ACC112 (cell line): ENCODE measurements at regions not wholly inside any gene's neighbourhood (a gene's known extent, or its start where the extent isn't known, plus 50 kb on each side); places are given as distances from the start of the nearest gene placed in this dataset.
"Not testable (repeated sequence)": the region's sequence is repeated elsewhere in the genome, so short reads cannot be mapped to it uniquely, and the experiment has no call there.

Source experiments
- H2AFZ ChIP-seq: fragments of 200-600 bp; sonication (generic); one replicate; pipeline ENCODE4 v1.6.0; 2017; ENCODE audit warnings: antibody characterized with exemption, low read length; ENCODE audit not compliant: unreplicated experiment
- H3K27ac ChIP-seq: fragments of 200-600 bp; sonication (generic); 2 replicates; pipeline ENCODE4 v1.5.1; 2014; ENCODE audit warnings: low read depth, mild to moderate bottlenecking, antibody characterized with exemption, low read length, moderate library complexity
- H3K27me3 ChIP-seq: fragments of 200-600 bp; sonication (generic); 2 replicates; pipeline ENCODE4 v1.6.1; 2014; ENCODE audit warnings: mild to moderate bottlenecking, antibody characterized with exemption, low read length, moderate library complexity, mixed read lengths; ENCODE audit not compliant: insufficient read depth
- H3K36me3 ChIP-seq: fragments of 200-600 bp; sonication (generic); 2 replicates; pipeline ENCODE4 v1.6.1; 2016; ENCODE audit warnings: mild to moderate bottlenecking, antibody characterized with exemption, low read length, moderate library complexity, mixed read lengths; ENCODE audit not compliant: insufficient read depth
- H3K4me1 ChIP-seq: fragments of 200-600 bp; sonication (generic); one replicate; pipeline ENCODE4 v1.6.1; 2016; ENCODE audit warnings: low read length, mixed read lengths; ENCODE audit not compliant: insufficient read depth, unreplicated experiment, control insufficient read depth
- H3K4me3 ChIP-seq: fragments of 200-600 bp; sonication (generic); 2 replicates; pipeline ENCODE4 v1.5.1; 2014; ENCODE audit warnings: mild to moderate bottlenecking, low read depth, low read length
- H3K79me2 ChIP-seq: fragments of 200-600 bp; sonication (generic); one replicate; pipeline ENCODE4 v1.6.0; 2016; ENCODE audit warnings: low read length; ENCODE audit not compliant: control insufficient read depth, unreplicated experiment, insufficient read depth

- no peak overlapping the region for H3K27ac ChIP-seq
- H3K36me3 ChIP-seq = no peaks in the 10 kb centered on the region
- H3K79me2 ChIP-seq = no peaks in the 10 kb centered on the region
- peak overlapping the region; percentile 64 for H2AFZ ChIP-seq
- peak overlapping the region; percentile 53 for H3K4me3 ChIP-seq
- no peaks in the 10 kb centered on the region for H3K27me3 ChIP-seq
- peaks cover 11% of the 10 kb centered on the region for H3K4me1 ChIP-seq
These were observed 903.8 kb downstream of the STIM2 start for GRCh38 chr4:27764526-27764837.

DNA sequence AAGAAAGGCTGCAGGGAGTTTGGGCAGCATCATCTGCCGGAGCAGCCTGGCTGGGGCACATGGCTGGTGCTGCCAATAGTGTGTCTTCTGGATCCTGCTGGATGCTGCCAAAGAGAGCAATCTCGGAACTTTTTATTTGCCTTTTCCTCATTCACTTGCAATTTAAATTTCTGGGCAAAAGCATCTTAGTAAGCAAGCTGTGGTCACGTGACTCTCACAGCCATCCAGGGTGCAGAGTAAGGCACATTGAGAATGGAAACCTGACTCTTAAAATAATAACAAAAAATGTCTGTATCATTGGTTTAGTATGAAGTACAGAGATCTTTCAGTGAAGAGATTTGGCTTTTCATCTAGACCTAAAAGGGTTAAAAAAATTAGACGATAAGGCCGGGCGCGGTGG, 910.3 kb downstream of the STIM2 start:
- H3K4me3 ChIP-seq = peak overlapping the region; percentile 61
- H3K27me3 ChIP-seq = no peaks in the 10 kb centered on the region
- H2AFZ ChIP-seq = peak overlapping the region; percentile 50

DNA sequence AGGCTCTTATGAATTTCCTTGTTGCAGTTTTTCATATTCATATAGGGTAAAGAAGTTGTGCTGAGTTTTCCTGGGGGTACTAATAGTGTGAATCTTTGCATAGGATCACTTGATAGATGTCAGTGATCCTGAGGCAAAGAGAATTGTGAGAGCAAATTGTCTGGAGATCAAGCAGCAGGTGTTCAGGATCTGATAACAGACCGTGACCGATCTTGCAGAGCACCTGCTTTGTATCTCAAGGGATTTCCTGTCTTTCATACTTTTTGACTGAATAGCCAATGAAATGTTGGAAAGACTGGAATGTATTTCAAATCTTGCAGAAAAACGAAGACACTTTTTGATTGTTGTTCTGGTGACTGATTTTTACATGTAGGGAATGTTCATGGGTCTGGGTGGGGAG, 914.5 kb downstream of the STIM2 start:
- H3K4me1 ChIP-seq = no peaks in the 10 kb centered on the region
- H3K27me3 ChIP-seq = no peaks in the 10 kb centered on the region
- H3K27ac ChIP-seq = no peak overlapping the region
- H3K79me2 ChIP-seq = no peaks in the 10 kb centered on the region
- no peak overlapping the region for H2AFZ ChIP-seq
- H3K4me3 ChIP-seq = no peak overlapping the region
- H3K36me3 ChIP-seq = no peaks in the 10 kb centered on the region

More for the DNA sequence above, 910.3 kb downstream of the STIM2 start:
- no peaks in the 10 kb centered on the region for H3K36me3 ChIP-seq
- H3K27ac ChIP-seq = no peak overlapping the region
- H3K79me2 ChIP-seq = no peaks in the 10 kb centered on the region
- no peaks in the 10 kb centered on the region for H3K4me1 ChIP-seq

- Histone ChIP-seq H3K27ac (no peak overlapping the region), H3K4me1 (no peaks in the 10 kb centered on the region), H3K79me2 (no peaks in the 10 kb centered on the region), H3K36me3 (no peaks in the 10 kb centered on the region), H3K27me3 (no peaks in the 10 kb centered on the region), H2AFZ (no peak overlapping the region), H3K4me3 (no peak overlapping the region)
These were observed 919.2 kb downstream of the STIM2 start for GRCh38 chr4:27779827-27780226.

- Histone ChIP-seq H3K4me3 (no peak overlapping the region), H2AFZ (no peak overlapping the region), H3K27ac (no peak overlapping the region)
These were observed 926.6 kb downstream of the STIM2 start for GRCh38 chr4:27787195-27787594.

GRCh38 chr4:27789773-27790172, 929.1 kb downstream of the STIM2 start:
- peaks cover 28% of the 10 kb centered on the region for H3K4me1 ChIP-seq
- H3K79me2 ChIP-seq = no peaks in the 10 kb centered on the region
- H3K27me3 ChIP-seq = no peaks in the 10 kb centered on the region
- peak overlapping the region; percentile 16; the same call in 1 of the 2 replicates for H3K27ac ChIP-seq
- peak overlapping the region; percentile 45; the same call in 1 of the 2 replicates for H3K4me3 ChIP-seq
- H3K36me3 ChIP-seq = no peaks in the 10 kb centered on the region
- H2AFZ ChIP-seq = peak overlapping the region; percentile 50

More at GRCh38 chr4:27787195-27787594, 926.6 kb downstream of the STIM2 start:
- no peaks in the 10 kb centered on the region for H3K27me3 ChIP-seq
- no peaks in the 10 kb centered on the region for H3K79me2 ChIP-seq
- no peaks in the 10 kb centered on the region for H3K36me3 ChIP-seq
- H3K4me1 ChIP-seq = peaks cover 28% of the 10 kb centered on the region

- Histone ChIP-seq H3K27me3 (no peaks in the 10 kb centered on the region), H3K27ac (peak overlapping the region; percentile 67), H3K79me2 (no peaks in the 10 kb centered on the region), H3K4me3 (peak overlapping the region; percentile 16; the same call in 1 of the 2 replicates), H2AFZ (no peak overlapping the region), H3K4me1 (peaks cover 28% of the 10 kb centered on the region), H3K36me3 (no peaks in the 10 kb centered on the region)
These were observed 930.3 kb downstream of the STIM2 start for GRCh38 chr4:27790911-27791310.

DNA sequence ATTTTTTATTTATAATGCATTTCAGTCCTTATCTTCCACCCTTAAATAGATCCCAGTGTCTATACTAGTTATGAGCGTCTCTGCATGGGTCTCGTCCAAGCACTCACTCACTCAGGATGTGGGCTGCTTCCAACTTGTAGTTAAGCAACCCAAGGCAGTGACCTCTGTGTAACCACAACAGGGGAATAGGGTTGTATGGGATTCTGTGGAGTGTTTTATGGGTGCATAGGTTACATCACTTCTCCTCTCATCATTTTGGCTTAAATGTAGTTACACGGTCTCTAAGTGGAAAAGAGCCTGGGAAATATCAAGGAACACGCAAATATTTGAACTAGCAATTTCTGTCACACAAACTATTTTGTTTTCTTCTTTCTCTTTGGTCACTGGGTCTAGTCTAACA, 931.0 kb downstream of the STIM2 start:
- H2AFZ ChIP-seq = no peak overlapping the region
- H3K36me3 ChIP-seq = no peaks in the 10 kb centered on the region
- H3K27ac ChIP-seq = peak overlapping the region; percentile 67
- H3K27me3 ChIP-seq = no peaks in the 10 kb centered on the region
- H3K4me1 ChIP-seq = peaks cover 28% of the 10 kb centered on the region
- no peak overlapping the region for H3K4me3 ChIP-seq
- H3K79me2 ChIP-seq = no peaks in the 10 kb centered on the region

DNA sequence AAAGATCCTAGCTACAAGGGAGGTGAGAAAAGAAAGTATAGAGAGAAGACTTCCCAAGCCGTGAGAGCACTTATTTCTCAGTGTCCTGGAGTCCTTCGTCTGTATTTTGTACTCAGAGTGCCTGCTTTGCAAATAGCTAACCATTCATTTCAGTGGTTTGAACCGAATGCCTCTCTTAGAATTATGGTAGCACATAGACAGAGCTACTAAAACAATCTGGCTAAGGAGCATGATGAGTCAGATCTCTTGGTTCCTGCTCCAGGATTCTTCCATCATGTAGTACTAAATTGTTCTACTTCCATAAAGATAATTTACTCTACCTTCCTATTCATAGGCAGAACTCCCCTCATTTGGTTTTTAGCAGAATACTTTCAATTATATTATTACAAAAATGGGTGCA, 946.6 kb downstream of the STIM2 start:
- Histone ChIP-seq H3K79me2 (no peaks in the 10 kb centered on the region), H3K27ac (no peak overlapping the region), H2AFZ (peak overlapping the region; percentile 38), H3K36me3 (no peaks in the 10 kb centered on the region), H3K27me3 (no peaks in the 10 kb centered on the region), H3K4me3 (no peak overlapping the region), H3K4me1 (no peaks in the 10 kb centered on the region)

DNA sequence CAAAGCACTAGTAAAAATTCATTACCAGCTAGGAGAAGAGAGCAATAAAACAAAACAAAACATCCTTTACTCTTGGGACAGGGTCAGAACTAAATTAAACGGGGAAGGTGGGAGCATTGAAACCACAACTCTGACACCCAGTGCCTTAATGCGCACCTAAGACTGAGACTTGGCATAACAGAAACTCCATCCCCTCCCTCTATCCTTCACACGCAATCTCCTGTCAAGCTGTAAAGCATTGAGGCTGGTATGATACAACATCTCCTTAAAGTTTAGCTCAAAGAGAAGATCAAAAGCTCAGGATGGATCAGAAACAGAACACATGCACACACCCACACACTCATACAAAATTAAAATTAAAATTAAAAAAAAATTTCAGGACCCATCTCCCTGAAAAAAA, 951.3 kb downstream of the STIM2 start:
- Histone ChIP-seq H3K4me3 (no peak overlapping the region), H3K79me2 (no peaks in the 10 kb centered on the region), H3K36me3 (no peaks in the 10 kb centered on the region), H3K4me1 (no peaks in the 10 kb centered on the region), H3K27ac (no peak overlapping the region), H3K27me3 (no peaks in the 10 kb centered on the region), H2AFZ (no peak overlapping the region)

GRCh38 chr4:27813226-27813625, 952.6 kb downstream of the STIM2 start:
- H2AFZ ChIP-seq, H3K4me1 ChIP-seq, H3K27me3 ChIP-seq, H3K79me2 ChIP-seq, H3K4me3 ChIP-seq, H3K36me3 ChIP-seq, H3K27ac ChIP-seq: not testable (repeated sequence)
